Stimulated activated CD4-positive, alpha-beta T cell treated with anti-CD3 and anti-CD28 coated beads, Interleukin-12 subunit alpha, Interleukin-12 subunit beta, amount 100 ng/mL, for 48 hours (primary cell): ENCODE measurements at regions not wholly inside any gene's neighbourhood (a gene's known extent, or its start where the extent isn't known, plus 50 kb on each side); places are given as distances from the start of the nearest gene placed in this dataset.
"Not testable (repeated sequence)": the region's sequence is repeated elsewhere in the genome, so short reads cannot be mapped to it uniquely, and the experiment has no call there.

Source experiments
- DNase-seq, 3 donors: peaks; one replicate each; pipeline ENCODE4 v3.0.0-alpha.2; 2020; ENCODE audit warnings: low read depth in 2 of 3, low spot score in 1 of 3

GRCh38 chr2:185374878-185375277 lies 363.7 kb upstream of the FSIP2 start:
- DNase-seq = no peak

- no peak for DNase-seq
Measured at GRCh38 chr2:185375731-185376130, 362.9 kb upstream of the FSIP2 start.

DNA sequence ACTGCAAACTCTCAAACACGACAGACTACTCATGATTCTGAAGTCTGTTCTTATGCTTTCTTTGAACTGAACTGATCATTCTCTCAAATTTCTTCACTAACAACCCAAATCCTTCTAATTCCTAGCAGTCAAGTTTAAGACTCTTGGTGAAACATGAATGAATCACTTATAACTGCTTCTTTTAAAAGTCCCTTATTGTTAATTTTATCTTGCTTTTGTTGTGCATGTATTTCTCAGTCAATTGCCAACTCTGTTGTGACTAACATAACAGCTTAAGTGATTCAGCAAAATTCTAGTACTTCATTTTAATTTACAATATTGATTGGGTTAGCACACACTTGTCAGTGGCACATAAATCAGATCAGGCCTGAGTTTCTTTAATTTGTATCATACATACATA lies 357.0 kb upstream of the FSIP2 start:
- DNase-seq = no peak

DNA sequence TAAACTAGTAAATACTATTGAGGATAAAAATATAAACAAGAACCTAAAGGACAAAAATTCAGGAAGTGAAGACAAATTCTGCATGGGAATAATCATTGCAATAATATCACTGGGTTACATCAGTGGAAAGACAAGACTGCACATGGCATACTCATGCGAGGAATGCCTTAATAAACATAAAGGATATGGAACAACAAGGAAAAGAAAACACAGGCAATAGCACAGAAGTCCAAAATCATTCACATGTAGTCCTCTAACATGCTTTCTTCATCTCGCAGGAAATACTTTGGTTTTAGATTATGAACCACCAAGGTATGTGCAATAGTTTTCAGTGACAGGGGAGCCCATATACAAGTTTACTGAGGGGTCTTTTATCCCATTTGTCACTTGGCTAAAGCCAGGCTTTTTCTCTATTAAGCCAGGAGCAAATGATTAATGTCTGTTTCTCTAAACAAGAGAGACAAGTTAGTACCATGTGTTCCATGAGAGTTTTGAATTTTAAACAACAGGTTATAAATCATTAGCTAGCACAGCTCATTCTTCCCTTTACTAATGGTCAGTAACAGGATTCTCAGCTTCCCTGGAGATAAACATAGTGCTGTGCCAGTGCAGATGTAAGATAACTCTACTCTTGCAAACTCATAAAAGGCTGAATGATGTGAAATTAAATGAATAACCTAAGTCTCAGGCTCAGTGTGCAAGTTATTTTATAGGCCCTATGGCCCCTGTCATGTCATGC lies 353.6 kb upstream of the FSIP2 start:
- DNase-seq = no peak

DNA sequence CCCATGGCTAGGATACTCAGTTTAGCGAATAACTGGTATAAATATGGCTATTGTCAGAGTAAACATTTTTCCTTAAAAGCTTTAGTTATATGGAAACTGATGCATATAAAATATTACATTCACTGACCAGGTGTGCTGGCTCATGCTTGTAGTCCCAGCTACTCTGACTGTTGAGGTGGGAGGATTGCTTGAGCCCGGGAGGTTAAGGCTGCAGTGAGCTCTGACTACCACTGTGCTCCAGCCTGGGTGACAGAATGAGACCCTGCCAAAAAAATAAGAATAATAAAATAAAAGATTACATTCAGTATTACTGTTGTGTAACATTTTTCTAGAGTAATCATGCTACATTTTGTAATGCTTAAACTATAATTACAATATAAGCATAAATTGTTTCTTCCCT lies 350.4 kb upstream of the FSIP2 start:
- DNase-seq = no peak

DNA sequence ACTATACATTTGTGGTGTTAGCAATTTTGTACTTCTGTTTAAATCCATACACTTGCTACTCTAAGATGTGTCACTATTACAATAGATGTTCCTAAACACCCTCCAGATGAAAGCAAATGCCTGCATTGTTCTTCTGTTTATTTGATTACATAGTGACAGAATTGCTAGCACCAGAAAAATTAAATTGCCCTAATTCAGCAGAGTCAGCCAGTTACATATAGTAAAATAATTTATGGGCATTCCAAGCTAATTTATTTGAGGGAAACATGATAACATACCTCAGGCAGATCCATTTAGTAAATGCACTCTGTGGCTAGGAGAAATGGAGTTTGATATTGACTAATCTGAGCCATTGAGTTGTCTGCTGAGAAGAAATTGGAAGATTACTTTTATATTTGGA lies 347.1 kb upstream of the FSIP2 start:
- no peak for DNase-seq

- no peak for DNase-seq
Measured at GRCh38 chr2:185393091-185393490, 345.5 kb upstream of the FSIP2 start.

DNA sequence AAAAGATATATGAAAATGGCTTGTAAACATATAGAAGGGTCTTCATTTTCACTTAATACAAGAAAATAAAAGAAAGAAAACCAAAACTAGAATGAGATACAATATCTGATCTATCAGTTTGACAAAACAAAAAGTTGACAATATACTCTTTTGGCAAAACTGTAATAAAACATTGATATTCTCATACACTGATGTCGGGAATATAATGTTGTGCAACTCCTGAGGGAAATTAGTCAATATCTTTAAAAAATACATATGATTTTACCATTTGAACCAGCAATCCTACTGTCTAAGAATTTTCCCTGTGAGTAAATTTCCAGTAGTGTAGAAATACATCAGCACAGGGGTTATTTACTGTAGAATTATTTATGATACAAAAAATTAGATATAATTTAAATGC lies 336.1 kb upstream of the FSIP2 start:
- no peak for DNase-seq

DNA sequence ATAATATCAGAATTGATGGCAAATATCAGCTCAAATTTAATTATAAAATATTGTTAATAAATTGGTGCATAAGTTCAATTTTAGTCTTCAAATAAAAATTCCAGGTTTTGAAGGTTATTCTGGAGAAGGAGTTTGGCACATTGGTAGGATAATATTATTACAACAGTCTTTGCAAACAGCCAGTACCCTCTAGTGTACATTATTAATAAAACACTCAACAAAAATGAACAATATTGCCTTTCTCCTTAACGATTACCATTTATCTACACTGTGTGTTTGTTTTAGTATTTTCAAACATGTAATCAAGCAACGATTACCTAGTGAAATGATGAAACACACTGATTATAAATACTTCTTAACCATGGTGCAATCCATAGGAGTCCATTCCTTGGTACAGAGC lies 334.0 kb upstream of the FSIP2 start:
- no peak for DNase-seq

GRCh38 chr2:185417111-185417510 lies 321.5 kb upstream of the FSIP2 start:
- DNase-seq = no peak

GRCh38 chr2:185417688-185418087 lies 320.9 kb upstream of the FSIP2 start:
- DNase-seq = no peak

DNA sequence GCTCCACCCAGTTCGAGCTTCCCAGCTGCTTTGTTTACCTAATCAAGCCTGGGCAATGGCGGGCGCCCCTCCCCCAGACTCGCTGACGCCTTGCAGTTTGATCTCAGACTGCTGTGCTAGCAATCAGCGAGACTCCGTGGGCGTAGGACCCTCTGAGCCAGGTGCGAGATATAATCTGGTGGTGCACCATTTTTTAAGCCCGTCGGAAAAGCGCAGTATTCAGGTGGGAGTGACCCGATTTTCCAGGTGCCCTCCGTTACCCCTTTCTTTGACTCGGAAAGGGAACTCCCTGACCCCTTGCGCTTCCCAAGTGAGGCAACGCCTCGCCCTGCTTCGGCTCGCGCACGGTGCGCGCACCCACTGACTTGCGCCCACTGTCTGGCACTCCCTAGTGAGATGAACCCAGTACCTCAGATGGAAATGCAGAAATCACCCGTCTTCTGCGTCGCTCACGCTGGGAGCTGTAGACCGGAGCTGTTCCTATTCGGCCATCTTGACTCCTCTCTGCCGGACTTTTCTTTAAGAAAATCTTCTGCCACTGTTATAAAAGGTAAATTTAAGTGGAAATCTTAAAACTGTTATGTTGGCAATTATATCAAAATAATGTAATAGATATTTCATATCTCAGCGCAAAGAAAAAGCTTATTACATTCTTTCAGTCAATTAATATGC lies 313.5 kb upstream of the FSIP2 start:
- DNase-seq = not testable (repeated sequence)

DNA sequence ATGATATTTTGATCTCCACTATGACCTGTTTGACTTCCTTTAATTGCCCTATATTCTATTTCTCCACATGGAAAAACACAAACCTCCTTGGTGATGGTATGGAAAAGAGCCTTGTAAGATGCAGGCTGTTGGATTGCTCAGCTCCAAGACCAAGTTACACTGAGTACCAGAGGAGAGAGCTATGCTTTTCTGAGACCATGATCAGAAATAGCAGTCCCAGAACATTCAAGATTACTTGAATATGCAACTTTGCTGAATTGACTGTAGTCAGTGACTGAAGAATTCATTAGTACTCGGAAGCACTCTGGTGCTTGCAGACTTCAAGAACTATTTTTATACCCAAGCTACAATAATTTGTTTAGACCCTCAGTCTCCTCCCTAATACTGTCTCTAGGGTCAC lies 310.6 kb upstream of the FSIP2 start:
- DNase-seq = no peak

DNA sequence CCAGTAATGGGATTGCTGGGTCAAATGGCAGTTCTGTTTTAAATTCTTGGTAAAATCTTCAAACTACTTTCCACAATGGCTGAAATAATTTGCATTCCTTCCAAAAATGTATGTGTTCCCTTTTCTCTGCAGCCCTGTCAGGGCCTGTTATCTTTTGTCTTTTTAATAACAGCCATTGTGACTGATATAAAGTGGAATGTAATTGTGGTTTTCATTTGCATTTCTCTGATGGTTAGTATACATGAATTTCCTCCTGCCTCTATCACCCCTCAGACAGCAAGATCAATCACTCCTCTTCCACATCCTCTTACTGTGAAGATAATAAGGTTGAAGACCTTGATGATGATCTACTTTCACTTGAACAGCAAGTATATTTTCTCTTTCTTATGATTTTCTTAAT lies 304.8 kb upstream of the FSIP2 start:
- no peak for DNase-seq

DNA sequence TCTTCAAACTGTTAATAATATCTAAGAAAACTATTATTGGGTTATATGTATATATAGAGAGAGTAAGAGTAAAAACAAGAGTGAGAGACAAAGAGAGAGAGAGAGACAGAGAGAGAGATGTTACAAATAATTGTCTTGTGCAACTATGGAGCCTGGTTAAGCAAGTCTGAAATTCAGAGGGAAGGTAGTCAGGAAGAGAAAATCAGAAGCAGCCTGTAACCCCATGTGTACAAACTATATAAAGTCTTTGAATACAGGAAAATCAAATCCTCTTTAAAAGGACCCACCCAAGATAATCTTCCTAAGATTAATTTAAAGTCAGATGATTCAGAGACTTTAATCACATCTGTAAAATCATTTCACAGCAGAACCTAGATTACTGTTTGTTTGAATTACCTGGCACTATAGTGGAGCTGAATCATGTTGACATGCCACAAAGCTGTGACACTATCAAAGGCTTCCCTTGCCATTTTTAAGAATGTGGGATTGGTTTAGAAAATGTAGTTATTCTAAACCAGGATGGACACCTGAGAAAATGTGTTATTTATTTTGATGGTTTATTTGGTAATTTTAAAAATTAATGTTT lies 301.7 kb upstream of the FSIP2 start:
- DNase-seq = no peak

DNA sequence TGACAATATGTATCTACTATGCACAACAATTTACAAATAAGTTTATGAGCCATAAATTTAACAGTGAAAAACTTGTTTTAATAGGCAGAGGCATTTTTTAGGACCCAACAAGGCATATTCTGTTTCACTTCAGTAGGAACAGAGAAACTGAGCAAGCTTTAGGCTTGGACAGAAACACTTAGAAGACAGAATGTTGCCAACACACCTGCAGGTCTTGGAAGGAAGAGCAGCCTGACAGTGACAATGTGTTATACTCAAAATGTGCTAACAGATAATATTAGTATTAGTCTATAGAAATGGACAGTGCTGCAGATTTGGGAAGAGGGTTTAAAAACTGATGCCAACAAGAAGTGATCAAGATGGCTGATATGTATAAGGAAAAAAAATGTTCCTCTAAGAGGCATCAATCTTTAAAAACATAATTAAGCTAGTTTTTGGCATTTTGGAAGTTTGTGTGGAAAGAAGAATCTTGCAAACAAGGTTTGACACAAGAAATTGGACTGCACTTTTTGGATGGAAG lies 297.1 kb upstream of the FSIP2 start:
- no peak for DNase-seq

DNA sequence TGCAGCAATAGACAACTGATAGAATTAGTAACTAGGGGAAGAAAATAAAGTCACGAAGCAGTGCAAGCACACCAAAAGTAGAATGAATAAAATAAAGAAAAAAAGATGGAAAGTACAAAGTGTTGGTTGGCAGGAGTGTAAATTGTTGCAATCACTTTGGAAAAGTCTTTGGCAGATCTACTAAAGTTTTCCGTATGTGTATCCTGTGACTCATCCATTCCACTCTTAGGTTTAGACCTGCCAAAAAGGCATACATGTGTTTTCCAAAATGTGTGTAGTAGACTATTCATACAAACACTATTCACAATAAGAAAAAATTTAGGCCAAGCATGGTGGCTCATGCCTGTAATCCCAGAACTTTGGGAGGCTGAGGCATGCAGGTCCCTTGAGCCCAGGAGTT lies 282.1 kb upstream of the FSIP2 start:
- DNase-seq = no peak

DNA sequence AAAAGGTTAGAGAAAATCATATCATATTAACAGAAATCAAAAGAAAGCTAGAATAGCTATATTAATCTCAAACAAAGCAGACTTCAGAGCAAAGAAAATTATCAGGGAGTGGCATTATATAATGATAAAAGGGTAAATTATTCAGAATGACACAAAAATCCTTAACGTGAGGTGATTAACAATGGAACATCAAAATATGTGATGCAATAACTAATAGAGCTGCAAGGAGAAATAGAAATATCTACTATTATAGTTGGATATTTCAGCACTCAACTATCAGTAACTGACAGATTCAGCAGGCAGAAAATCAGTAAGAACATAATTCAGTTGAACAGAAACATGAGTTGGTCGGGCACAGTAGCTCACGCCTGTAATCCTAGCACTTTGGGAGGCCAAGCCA lies 275.1 kb upstream of the FSIP2 start:
- DNase-seq = no peak

- no peak for DNase-seq
Measured at GRCh38 chr2:185466915-185467314, 271.7 kb upstream of the FSIP2 start.

DNA sequence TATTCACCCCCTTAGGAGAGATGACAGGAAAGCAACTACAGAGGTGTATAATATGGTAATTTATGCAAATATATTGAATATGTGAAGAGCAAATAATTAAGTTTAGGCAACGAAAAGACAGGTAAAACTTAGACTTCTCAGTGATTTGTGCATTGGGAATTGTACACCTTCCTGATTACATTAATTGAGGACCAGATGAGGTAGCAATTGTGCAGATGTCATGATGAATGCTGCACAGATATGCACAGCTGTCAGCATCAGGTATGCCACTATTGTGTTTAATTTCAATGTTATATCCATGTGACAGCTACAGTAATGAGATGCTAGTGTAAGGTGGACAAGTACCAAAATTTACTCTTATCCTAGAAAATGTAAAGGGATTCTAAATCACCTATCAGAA lies 267.2 kb upstream of the FSIP2 start:
- no peak for DNase-seq

- DNase-seq = no peak
Measured at GRCh38 chr2:185472574-185472973, 266.0 kb upstream of the FSIP2 start.

- no peak for DNase-seq
Measured at GRCh38 chr2:185473838-185474237, 264.8 kb upstream of the FSIP2 start.
